H9 (cell line): ENCODE measurements at regions not wholly inside any gene's neighbourhood (a gene's known extent, or its start where the extent isn't known, plus 50 kb on each side); places are given as distances from the start of the nearest gene placed in this dataset.

ENCODE experiments used
- DNase-seq: peaks from one replicate; pipeline ENCODE4 v3.0.0-alpha.2; 2017
- H2AFZ ChIP-seq: one replicate; pipeline ENCODE4 v1.6.1; 2013; ENCODE audit warnings: mild to moderate bottlenecking, low read length, control low read depth, moderate library complexity
- H2AK5ac ChIP-seq: 2 replicates; pipeline ENCODE4 v1.6.1; 2013; ENCODE audit warnings: low read length, control low read depth, mixed read lengths; ENCODE audit not compliant: insufficient read length
- H2BK120ac ChIP-seq: one replicate; pipeline ENCODE4 v1.6.1; 2013; ENCODE audit warnings: low read depth, mild to moderate bottlenecking, low read length, control low read depth, inconsistent platforms; ENCODE audit not compliant: poor library complexity, severe bottlenecking
- H2BK12ac ChIP-seq: 2 replicates; pipeline ENCODE4 v1.6.1; 2013; ENCODE audit warnings: low read length, control low read depth, mixed read lengths, low read depth; ENCODE audit not compliant: insufficient read length
- H2BK15ac ChIP-seq: 2 replicates; pipeline ENCODE4 v1.6.1; 2013; ENCODE audit warnings: low read depth, low read length, control low read depth
- H2BK20ac ChIP-seq: one replicate; pipeline ENCODE4 v1.6.1; 2013; ENCODE audit warnings: low read depth, mild to moderate bottlenecking, low read length, control low read depth, inconsistent platforms; ENCODE audit not compliant: poor library complexity, severe bottlenecking
- H2BK5ac ChIP-seq: 2 replicates; pipeline ENCODE4 v1.6.1; 2013; ENCODE audit warnings: low read length, control low read depth, mixed read lengths; ENCODE audit not compliant: insufficient read length
- H3K14ac ChIP-seq: 2 replicates; pipeline ENCODE4 v1.6.1; 2013; ENCODE audit warnings: low read length, control low read depth; ENCODE audit not compliant: insufficient read depth
- H3K18ac ChIP-seq: 2 replicates; pipeline ENCODE4 v1.6.1; 2013; ENCODE audit warnings: low read depth, mild to moderate bottlenecking, mixed read lengths, low read length, control low read depth; ENCODE audit not compliant: insufficient read length
- H3K23ac ChIP-seq: 2 replicates; pipeline ENCODE4 v1.6.1; 2013; ENCODE audit warnings: low read length, control low read depth, mixed read lengths, low read depth; ENCODE audit not compliant: insufficient read length
- H3K23me2 ChIP-seq: 2 replicates; pipeline ENCODE4 v1.6.1; 2013; ENCODE audit warnings: low read depth, mild to moderate bottlenecking, mixed read lengths, low read length, control low read depth; ENCODE audit not compliant: insufficient read length, poor library complexity, severe bottlenecking
- H3K27ac ChIP-seq: 2 replicates; pipeline ENCODE4 v1.5.1; 2013; ENCODE audit warnings: low read length, control low read depth, mixed read lengths, low read depth; ENCODE audit not compliant: insufficient read length
- H3K27me3 ChIP-seq: 2 replicates; pipeline ENCODE4 v1.6.1; 2013; ENCODE audit warnings: low read length, control low read depth, inconsistent platforms; ENCODE audit not compliant: insufficient read depth
- H3K4ac ChIP-seq: 2 replicates; pipeline ENCODE4 v1.6.1; 2013; ENCODE audit warnings: low read depth, mild to moderate bottlenecking, control low read depth, inconsistent platforms, low read length, moderate library complexity
- H3K4me1 ChIP-seq: 2 replicates; pipeline ENCODE4 v1.6.1; 2013; ENCODE audit warnings: low read length, control low read depth, inconsistent platforms; ENCODE audit not compliant: insufficient read depth
- H3K4me2 ChIP-seq: 2 replicates; pipeline ENCODE4 v1.6.1; 2013; ENCODE audit warnings: low read length, control low read depth, mixed read lengths; ENCODE audit not compliant: insufficient read length, insufficient read depth
- H3K56ac ChIP-seq: 2 replicates; pipeline ENCODE4 v1.6.1; 2013; ENCODE audit warnings: low read depth, mild to moderate bottlenecking, mixed read lengths, low read length, control low read depth; ENCODE audit not compliant: insufficient read length
- H3K79me1 ChIP-seq: 2 replicates; pipeline ENCODE4 v1.6.1; 2013; ENCODE audit warnings: low read depth, mild to moderate bottlenecking, moderate library complexity, low read length, control low read depth, inconsistent platforms; ENCODE audit not compliant: insufficient read depth, poor library complexity, severe bottlenecking
- H3K79me2 ChIP-seq: 2 replicates; pipeline ENCODE4 v1.6.1; 2013; ENCODE audit warnings: low read length, control low read depth, inconsistent platforms; ENCODE audit not compliant: insufficient read depth
- H3K9ac ChIP-seq: 2 replicates; pipeline ENCODE4 v1.6.1; 2013; ENCODE audit warnings: low read length, control low read depth, mixed read lengths; ENCODE audit not compliant: insufficient read length; ENCODE audit errors: extremely low read depth
- H3K9me3 ChIP-seq: one replicate; pipeline ENCODE4 v1.6.1; 2013; ENCODE audit warnings: low read depth, low read length, inconsistent platforms; ENCODE audit not compliant: control insufficient read depth
- H3T11ph ChIP-seq: one replicate; pipeline ENCODE4 v1.6.1; 2013; ENCODE audit warnings: mild to moderate bottlenecking, low read length, control low read depth, inconsistent platforms
- H4K20me1 ChIP-seq: one replicate; pipeline ENCODE4 v1.6.1; 2013; ENCODE audit not compliant: control insufficient read depth, insufficient read length, insufficient read depth
- H4K5ac ChIP-seq: 2 replicates; pipeline ENCODE4 v1.6.1; 2013; ENCODE audit warnings: low read depth, mild to moderate bottlenecking, mixed read lengths, low read length, control low read depth; ENCODE audit not compliant: insufficient read length
- H4K8ac ChIP-seq: replicated peaks from 2 replicates; pipeline ENCODE4 v1.6.1; 2013; ENCODE audit warnings: low read length, control low read depth, mixed read lengths, low read depth; ENCODE audit not compliant: insufficient read length
- H4K91ac ChIP-seq: 2 replicates; pipeline ENCODE4 v1.6.1; 2013; ENCODE audit warnings: low read depth, mild to moderate bottlenecking, moderate library complexity, mixed read lengths, low read length, control low read depth; ENCODE audit not compliant: insufficient read length
- H3K27ac Mint-ChIP-seq, 3 experiments: 2 replicates in 2 of 3; 3 replicates in 1 of 3; pipeline ENCODE4 v1.8.0; 2020 to 2021; ENCODE audit warnings: mixed read lengths in 3 of 3, mild to moderate bottlenecking in 1 of 3, moderate library complexity in 1 of 3
- H3K27me3 Mint-ChIP-seq: 2 replicates; pipeline ENCODE4 v1.8.0; 2021; ENCODE audit warnings: low read depth, mild to moderate bottlenecking, moderate library complexity, mixed read lengths
- H3K36me3 Mint-ChIP-seq, 3 experiments: 2 replicates in 2 of 3; 3 replicates in 1 of 3; pipeline ENCODE4 v1.8.0; 2020 to 2021; ENCODE audit warnings: low read depth in 3 of 3, mixed read lengths in 3 of 3; ENCODE audit not compliant: insufficient read depth in 1 of 3
- H3K4me1 Mint-ChIP-seq, 2 experiments: 2 replicates each; pipeline ENCODE4 v1.8.0; 2020; ENCODE audit warnings: mixed read lengths in 2 of 2
- H3K4me3 Mint-ChIP-seq, 2 experiments: 2 replicates in 1 of 2; 3 replicates in 1 of 2; pipeline ENCODE4 v1.8.0; 2020 to 2021; ENCODE audit warnings: mild to moderate bottlenecking in 2 of 2, mixed read lengths in 2 of 2, moderate library complexity in 1 of 2
- H3K9me3 Mint-ChIP-seq, 2 experiments: 2 replicates in 1 of 2; 3 replicates in 1 of 2; pipeline ENCODE4 v1.8.0; 2020; ENCODE audit warnings: mild to moderate bottlenecking in 2 of 2, mixed read lengths in 2 of 2, moderate library complexity in 1 of 2
- WGBS: extraction: QIAGEN DNeasy Blood & Tissue Kit; methylation state at CpG from one replicate; pipeline ENCODE4 v1.1.7; 2013; ENCODE audit warnings: missing lambda C conversion rate, low lambda C conversion rate, mixed read lengths; ENCODE audit not compliant: insufficient read length; ENCODE audit errors: extremely low coverage; 5-methylcytosine and 5-hydroxymethylcytosine counted together
- TF ChIP-seq, protein P1 (sequence below): fragments of 200-600 bp; sonication (generic); conservative IDR thresholded peaks from 3 replicates; pipeline ENCODE4 v1.8.0; 2021; ENCODE audit warnings: antibody characterized with exemption, mild to moderate bottlenecking

DNA sequence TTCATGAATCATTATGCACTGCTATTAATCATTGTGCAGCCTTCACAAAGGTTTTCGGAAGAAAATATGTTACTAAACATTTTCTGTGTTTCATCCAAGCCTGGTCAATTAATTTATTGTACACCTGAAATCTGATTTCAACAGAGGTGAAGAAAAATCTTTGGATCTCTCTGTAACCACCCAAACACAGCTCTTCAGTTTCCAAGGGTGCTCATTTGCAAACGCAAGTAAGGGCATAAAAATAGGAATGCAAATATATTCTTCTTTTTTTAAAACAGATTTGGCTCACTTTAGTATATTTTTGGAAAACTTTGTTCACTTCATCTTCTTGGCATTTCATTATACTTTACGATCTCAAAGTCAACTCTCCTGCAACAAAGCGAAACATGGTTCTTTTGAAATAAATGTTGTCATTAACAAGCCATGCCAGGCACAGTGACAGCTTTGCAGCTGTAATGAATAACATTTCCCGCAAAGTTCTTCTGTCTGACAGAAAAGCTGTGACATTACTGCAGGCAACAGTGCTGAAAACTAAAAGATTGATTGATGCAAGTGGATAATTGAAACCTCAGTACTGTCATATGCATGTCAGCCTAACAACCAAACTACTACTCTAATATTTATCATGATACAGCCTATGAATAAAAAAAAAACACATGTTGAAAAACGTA is 348.3 kb downstream of the FRK start:
- H3K18ac ChIP-seq = no peak overlapping the region
- H3K27ac Mint-ChIP-seq = no peak overlapping the region
- H3K23me2 ChIP-seq = no peaks in the 10 kb centered on the region
- WGBS = no CpG with 5 or more reads among the region's 6 CpGs
- H4K20me1 ChIP-seq = no peaks in the 10 kb centered on the region
- no peaks in the 10 kb centered on the region for H3K36me3 Mint-ChIP-seq
- TF ChIP-seq, protein P1, sequence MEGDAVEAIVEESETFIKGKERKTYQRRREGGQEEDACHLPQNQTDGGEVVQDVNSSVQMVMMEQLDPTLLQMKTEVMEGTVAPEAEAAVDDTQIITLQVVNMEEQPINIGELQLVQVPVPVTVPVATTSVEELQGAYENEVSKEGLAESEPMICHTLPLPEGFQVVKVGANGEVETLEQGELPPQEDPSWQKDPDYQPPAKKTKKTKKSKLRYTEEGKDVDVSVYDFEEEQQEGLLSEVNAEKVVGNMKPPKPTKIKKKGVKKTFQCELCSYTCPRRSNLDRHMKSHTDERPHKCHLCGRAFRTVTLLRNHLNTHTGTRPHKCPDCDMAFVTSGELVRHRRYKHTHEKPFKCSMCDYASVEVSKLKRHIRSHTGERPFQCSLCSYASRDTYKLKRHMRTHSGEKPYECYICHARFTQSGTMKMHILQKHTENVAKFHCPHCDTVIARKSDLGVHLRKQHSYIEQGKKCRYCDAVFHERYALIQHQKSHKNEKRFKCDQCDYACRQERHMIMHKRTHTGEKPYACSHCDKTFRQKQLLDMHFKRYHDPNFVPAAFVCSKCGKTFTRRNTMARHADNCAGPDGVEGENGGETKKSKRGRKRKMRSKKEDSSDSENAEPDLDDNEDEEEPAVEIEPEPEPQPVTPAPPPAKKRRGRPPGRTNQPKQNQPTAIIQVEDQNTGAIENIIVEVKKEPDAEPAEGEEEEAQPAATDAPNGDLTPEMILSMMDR = no peak
- H3K4me1 ChIP-seq = no peaks in the 10 kb centered on the region
- no peaks in the 10 kb centered on the region for H3K27me3 ChIP-seq
- H3K9me3 ChIP-seq = no peaks in the 10 kb centered on the region
- H2BK5ac ChIP-seq = no peak overlapping the region
- H3T11ph ChIP-seq = no peak overlapping the region
- H3K56ac ChIP-seq = no peak overlapping the region
- no peak overlapping the region for H4K8ac ChIP-seq
- H3K4me3 Mint-ChIP-seq = no peak overlapping the region
- no peak overlapping the region for H3K4ac ChIP-seq
- no peak overlapping the region for H2AK5ac ChIP-seq
- DNase-seq = no peak
- no peak overlapping the region for H2BK20ac ChIP-seq
- H4K91ac ChIP-seq = no peak overlapping the region
- H3K27me3 Mint-ChIP-seq = no peaks in the 10 kb centered on the region
- no peaks in the 10 kb centered on the region; a peak in 1 of 4 replicates for H3K4me1 Mint-ChIP-seq
- H3K14ac ChIP-seq = no peak overlapping the region
- no peaks in the 10 kb centered on the region for H3K9me3 Mint-ChIP-seq
- H3K9ac ChIP-seq = no peak overlapping the region
- H3K27ac ChIP-seq = no peak overlapping the region
- H3K23ac ChIP-seq = no peak overlapping the region
- no peak overlapping the region for H2BK120ac ChIP-seq
- H2BK12ac ChIP-seq = no peak overlapping the region
- H4K5ac ChIP-seq = no peak overlapping the region
- H2AFZ ChIP-seq = no peak overlapping the region
- H3K79me1 ChIP-seq = no peaks in the 10 kb centered on the region
- H3K79me2 ChIP-seq = no peaks in the 10 kb centered on the region
- no peak overlapping the region for H2BK15ac ChIP-seq
- no peak overlapping the region for H3K4me2 ChIP-seq
